HAP-1 (cell line): ENCODE measurements at regions not wholly inside any gene's neighbourhood (a gene's known extent, or its start where the extent isn't known, plus 50 kb on each side); places are given as distances from the start of the nearest gene placed in this dataset.

Experiments used
- DNase-seq, 2 experiments: peaks; one replicate each; pipeline ENCODE4 v3.0.0-alpha.2; 2016 to 2020; ENCODE audit warnings: low spot score in 2 of 2
- H3K27me3 ChIP-seq: fragments of 250-450 bp; sonication (Bioruptor Pico); 2 replicates; pipeline ENCODE4 v1.5.1; 2020; ENCODE audit warnings: low read depth, mild to moderate bottlenecking, moderate library complexity
- H3K36me3 ChIP-seq: fragments of 250-450 bp; sonication (Bioruptor Pico); replicated peaks from 2 replicates; pipeline ENCODE4 v1.5.1; 2020; ENCODE audit warnings: mild to moderate bottlenecking
- H3K4me1 ChIP-seq: fragments of 250-450 bp; sonication (Bioruptor Pico); 2 replicates; pipeline ENCODE4 v1.5.1; 2020; ENCODE audit warnings: mild to moderate bottlenecking
- H3K4me3 ChIP-seq: fragments of 250-450 bp; sonication (Bioruptor Pico); 2 replicates; pipeline ENCODE4 v1.5.1; 2020; ENCODE audit warnings: mild to moderate bottlenecking, moderate library complexity
- H3K9me3 ChIP-seq: fragments of 250-450 bp; sonication (Bioruptor Pico); 2 replicates; pipeline ENCODE4 v1.5.1; 2020; ENCODE audit warnings: mild to moderate bottlenecking, moderate library complexity
- in situ Hi-C: fragments of 300-500 bp; cut with MboI; formaldehyde crosslinking; loops from 3 replicates; pipeline ENCODE4 v1.14.3; 2020; ENCODE audit warnings: low sequenced_read_pairs, inconsistent platforms, mixed read lengths

DNA sequence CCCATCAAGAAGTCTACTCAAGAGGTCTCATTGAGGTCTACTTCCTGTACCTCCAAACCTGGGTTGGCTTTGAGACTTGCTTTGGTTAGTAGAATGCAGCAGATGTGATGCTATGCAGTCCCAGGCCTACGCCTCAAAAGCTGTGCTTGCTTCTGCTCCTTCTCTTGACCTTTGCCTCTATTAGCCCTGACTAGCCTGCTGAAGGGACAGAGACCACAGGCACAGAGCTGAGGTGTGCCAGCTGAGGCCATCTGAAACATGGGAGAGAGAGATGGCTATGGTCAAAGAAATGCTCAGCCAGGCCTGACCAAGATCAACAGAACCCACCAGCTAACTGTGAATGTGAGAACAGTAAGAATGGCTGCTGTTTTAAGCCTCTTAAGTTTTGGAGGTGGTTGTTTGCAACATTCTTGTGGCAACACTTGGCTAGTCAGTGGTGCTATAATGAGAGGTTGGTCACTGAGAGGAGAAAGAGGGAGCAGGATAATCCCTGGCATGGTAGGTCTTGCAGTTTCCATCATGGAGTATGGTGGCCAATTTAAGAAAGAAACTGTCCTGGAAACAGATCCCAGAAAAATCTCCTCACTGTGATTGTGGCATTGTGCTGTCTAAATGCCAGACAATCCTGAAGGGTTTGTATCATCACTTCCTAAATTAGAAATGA, 176.1 kb upstream of the PHYHIPL start:
- DNase-seq, result no peak
- H3K4me3 ChIP-seq, result no peak overlapping the region
- H3K36me3 ChIP-seq, result no peaks in the 10 kb centered on the region
- H3K4me1 ChIP-seq, result peaks cover 6% of the 10 kb centered on the region
- no peaks in the 10 kb centered on the region for H3K9me3 ChIP-seq
- no peaks in the 10 kb centered on the region for H3K27me3 ChIP-seq
- in situ Hi-C loops, result no loop called here

DNA sequence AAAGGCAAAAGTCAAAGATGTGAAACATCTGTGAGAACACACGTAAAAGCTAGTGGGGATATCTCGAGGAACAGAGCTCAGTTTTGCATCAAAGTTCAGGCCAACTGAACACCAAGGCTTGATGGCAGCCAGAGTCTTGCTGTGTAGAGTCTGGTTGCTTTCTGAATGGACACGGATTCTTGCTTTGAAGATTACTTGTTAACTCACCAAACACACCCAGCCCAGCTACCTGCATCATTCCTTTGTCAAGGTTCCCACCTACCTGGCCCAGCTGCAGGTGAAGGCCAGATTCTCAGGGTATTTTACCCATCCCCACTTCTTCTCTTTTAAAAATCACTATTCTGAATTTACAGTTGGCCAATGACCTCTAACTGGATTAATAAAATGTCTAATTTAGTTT, 174.4 kb upstream of the PHYHIPL start:
- in situ Hi-C loops, result no loop called here
- Histone ChIP-seq H3K4me3 (no peak overlapping the region), H3K27me3 (no peaks in the 10 kb centered on the region), H3K9me3 (no peaks in the 10 kb centered on the region), H3K36me3 (no peaks in the 10 kb centered on the region), H3K4me1 (peaks cover 6% of the 10 kb centered on the region)
- DNase-seq, result no peak

DNA sequence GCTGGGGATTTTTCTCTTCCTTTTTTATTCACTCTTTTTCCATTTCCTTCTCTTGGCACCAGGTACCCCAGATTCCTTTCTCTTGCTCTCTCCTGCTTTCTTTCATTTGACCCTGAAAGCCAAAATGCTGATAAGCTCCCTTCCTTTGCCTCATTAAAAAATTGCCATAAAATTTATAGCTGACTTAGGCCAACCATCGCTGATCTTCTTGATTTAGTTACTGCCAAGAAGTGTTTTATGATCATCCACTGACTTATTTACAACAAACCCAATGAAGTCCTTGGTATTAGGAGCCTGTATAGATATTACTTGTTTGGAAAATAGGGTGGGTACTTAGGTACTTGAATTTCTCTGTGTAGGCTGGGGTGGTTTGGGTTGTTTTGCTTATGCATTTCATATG, 173.2 kb upstream of the PHYHIPL start:
- H3K4me1 ChIP-seq, result peaks cover 6% of the 10 kb centered on the region
- no peak overlapping the region for H3K4me3 ChIP-seq
- DNase-seq, result no peak
- no peaks in the 10 kb centered on the region for H3K36me3 ChIP-seq
- H3K9me3 ChIP-seq, result no peaks in the 10 kb centered on the region
- no peaks in the 10 kb centered on the region for H3K27me3 ChIP-seq
- in situ Hi-C loops, result no loop called here

DNA sequence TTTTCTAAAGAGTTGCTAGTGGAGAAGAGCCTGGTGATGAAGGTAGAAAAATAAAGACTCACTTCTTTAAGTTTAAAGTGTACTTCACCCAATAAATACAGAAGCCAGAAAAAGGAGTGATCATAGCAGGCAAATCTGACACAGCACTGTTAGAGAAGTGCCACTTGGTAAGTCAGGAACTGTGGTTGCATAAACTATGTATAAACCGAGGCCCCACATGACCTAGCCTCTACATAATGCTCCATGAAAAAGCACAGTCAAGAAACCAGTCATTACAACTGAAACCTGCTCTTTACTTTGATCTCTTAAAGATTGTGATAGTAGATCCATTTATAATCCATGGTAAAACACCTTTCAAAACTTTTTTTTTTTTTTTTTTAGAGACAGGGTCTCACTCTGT, 172.1 kb upstream of the PHYHIPL start:
- Histone ChIP-seq H3K36me3 (no peaks in the 10 kb centered on the region), H3K9me3 (no peaks in the 10 kb centered on the region), H3K27me3 (no peaks in the 10 kb centered on the region), H3K4me3 (no peak overlapping the region), H3K4me1 (peaks cover 6% of the 10 kb centered on the region)
- DNase-seq, result no peak
- in situ Hi-C loops, result no loop called here

DNA sequence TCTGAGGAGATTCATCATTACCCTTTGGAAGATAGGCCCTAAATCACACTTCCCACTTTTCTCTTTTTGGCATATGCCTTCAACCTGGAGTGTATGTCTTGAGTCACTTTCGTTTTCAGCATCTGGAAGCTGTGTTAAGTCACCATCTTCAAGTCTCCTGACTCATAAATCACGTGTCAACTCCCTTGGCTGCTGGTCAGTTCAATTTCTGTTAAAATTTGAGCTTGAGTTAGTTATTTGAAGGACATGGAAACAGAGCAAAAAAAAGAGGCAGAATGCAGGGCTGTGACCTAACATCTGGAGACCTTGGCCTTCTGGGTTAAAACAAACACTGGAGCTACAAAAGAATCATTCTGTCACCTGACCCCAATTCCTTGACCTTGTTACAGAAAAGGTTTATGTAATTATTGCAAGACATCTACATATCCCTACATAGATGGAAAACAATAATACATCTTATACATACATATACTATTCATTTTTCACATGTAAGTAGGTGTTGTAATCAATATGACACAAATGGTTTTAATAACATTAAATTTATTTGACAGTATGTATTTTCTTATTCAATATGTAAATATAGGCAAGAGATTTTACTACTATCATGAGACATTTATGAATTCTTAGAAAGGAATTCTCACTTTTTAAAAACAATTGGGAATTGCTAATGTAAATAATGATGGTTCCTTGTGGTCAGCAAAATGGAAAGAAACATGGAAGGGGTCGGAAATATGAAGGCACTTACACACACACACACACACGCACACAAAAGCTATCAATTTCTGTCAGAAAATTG, 169.7 kb upstream of the PHYHIPL start:
- no peaks in the 10 kb centered on the region for H3K27me3 ChIP-seq
- no peaks in the 10 kb centered on the region for H3K9me3 ChIP-seq
- no peaks in the 10 kb centered on the region for H3K36me3 ChIP-seq
- DNase-seq, result no peak
- in situ Hi-C loops, result no loop called here
- H3K4me1 ChIP-seq, result peaks cover 6% of the 10 kb centered on the region
- no peak overlapping the region for H3K4me3 ChIP-seq

DNA sequence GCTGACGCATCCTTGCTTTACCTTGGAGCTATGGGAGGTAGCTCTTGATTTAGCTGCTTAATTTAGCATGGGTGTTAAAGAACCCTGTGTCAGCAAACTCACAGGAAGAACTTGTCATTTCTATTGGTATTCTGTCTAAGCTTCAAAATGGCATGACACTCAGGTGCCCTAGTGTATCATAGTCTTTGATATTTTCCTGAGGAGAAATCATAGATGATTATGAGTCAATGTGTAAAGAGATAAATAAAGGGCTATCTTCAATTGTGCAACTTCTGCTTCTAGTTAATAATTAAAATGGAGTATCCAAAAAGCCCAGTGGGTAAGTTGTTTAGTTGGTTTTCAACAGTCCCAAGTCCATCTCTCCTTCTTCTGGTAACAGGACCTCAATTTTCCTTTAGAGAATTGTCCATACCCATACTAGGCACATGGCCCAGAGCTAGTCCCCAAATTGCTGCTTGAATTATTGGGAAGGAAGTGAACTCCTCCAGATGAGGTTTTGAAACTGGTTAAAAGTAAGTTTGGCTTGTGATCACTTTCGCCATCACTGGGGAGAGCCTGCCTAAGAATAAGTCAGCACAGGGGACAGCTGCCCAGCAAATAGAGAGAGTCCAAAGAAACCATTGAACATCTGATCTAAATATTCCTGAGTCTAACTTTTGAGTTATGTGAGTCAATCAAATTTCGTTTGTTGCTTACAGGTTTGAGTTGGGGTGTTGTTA, 169.0 kb upstream of the PHYHIPL start:
- peaks cover 6% of the 10 kb centered on the region for H3K4me1 ChIP-seq
- no peaks in the 10 kb centered on the region for H3K27me3 ChIP-seq
- H3K9me3 ChIP-seq, result no peaks in the 10 kb centered on the region
- in situ Hi-C loops, result no loop called here
- H3K4me3 ChIP-seq, result no peak overlapping the region
- no peaks in the 10 kb centered on the region for H3K36me3 ChIP-seq
- DNase-seq, result no peak

DNA sequence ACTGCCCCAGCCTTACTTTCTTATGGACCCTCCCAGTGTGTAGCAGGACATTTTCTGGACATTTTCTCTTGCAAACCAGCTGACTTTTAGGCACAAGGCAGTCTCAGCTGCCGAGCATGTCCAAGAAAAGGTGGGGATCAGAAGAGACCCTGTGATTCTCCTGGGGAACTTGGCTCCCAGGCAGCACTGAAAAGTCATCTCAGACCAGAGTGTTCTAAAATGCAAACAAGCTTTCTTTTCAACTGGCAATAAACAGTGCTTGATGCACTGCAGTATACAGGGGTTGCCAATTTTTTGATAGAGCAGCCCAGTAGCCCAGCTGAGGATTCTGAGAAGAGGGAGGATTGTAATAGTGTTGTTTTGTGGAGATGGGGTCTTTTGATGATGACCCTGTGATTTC, 168.0 kb upstream of the PHYHIPL start:
- H3K9me3 ChIP-seq, result no peaks in the 10 kb centered on the region

DNA sequence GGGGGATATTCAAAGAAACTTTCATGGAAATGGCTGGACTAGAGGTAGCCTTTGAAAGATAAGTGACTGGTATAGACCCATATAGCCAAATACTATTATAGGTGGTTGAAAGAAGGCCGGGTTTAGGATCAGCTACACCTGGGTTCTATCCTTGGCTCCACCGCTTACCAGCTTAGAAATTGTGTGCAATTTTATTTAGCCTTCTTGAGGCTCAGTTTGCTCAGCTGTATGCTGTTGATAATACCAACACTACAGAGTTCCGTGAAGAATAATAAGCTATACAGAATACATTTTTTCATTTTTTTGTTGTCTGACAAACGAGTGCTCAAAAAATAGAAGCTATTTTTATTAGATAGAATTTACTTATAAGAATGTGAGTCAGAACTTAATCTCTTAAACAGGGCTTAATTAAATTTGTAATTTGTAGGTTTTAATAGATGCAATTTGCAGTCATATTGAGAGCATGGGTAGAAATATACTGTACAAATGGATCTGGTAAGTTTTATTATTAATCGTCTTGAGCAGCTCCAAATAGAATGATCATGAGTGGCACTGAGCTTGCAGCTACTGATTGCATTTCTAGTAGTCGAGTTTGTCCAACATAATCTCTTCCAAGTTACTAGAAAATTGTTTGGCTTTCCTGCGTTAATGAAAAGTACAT, 164.3 kb upstream of the PHYHIPL start:
- DNase-seq, result no peak
- Histone ChIP-seq H3K4me1 (no peaks in the 10 kb centered on the region), H3K4me3 (no peak overlapping the region), H3K9me3 (no peaks in the 10 kb centered on the region), H3K27me3 (no peaks in the 10 kb centered on the region), H3K36me3 (no peaks in the 10 kb centered on the region)
- in situ Hi-C loops, result no loop called here

More for the DNA sequence above, 168.0 kb upstream of the PHYHIPL start:
- DNase-seq, result no peak
- in situ Hi-C loops, result no loop called here
- Histone ChIP-seq H3K36me3 (no peaks in the 10 kb centered on the region), H3K27me3 (no peaks in the 10 kb centered on the region), H3K4me3 (no peak overlapping the region), H3K4me1 (peaks cover 3% of the 10 kb centered on the region; the same call in 1 of the 2 replicates)

DNA sequence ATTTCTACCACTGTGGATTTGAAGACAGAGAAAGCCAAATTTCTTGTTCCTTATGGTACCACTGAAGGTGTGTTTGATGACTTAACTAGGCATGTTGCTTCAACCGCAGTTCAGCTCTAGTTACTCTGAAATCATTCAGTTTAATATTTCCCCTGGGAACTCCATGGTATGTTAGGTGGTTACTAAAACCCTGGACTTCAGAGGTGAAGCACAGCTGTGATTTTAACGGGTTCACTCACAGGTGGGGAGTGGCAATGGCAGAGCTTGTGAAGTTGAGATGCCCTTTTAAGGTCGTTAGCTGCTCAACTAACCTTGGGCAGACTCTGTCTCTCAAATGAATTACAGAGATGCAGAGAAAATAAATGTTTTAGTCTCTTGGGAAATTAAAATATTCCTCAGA, 163.6 kb upstream of the PHYHIPL start:
- Histone ChIP-seq H3K9me3 (no peaks in the 10 kb centered on the region), H3K4me3 (no peak overlapping the region), H3K27me3 (no peaks in the 10 kb centered on the region), H3K4me1 (no peaks in the 10 kb centered on the region), H3K36me3 (no peaks in the 10 kb centered on the region)
- DNase-seq, result no peak
- in situ Hi-C loops, result no loop called here

DNA sequence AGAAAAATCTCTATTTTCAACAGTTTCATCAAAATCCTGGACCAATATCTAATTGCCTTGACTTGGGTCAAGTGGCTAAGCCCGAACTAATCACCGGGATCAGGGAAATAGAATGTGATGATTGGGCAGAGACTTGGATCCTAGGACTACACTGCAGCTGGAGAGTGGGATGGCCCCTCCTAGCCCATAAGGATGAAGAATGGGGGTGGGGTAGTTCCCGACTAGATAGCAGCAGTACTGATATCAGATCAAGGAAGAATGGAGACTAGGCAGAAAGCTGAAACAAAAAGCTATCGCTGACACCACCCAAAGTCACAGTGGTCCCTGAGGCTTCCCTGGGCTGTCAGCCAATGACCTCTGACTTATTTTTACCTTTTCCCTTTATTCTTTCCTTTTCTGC, 160.4 kb upstream of the PHYHIPL start:
- H3K27me3 ChIP-seq, result no peaks in the 10 kb centered on the region
- no peaks in the 10 kb centered on the region for H3K36me3 ChIP-seq
- in situ Hi-C loops, result no loop called here
- H3K9me3 ChIP-seq, result no peaks in the 10 kb centered on the region
- DNase-seq, result no peak
- H3K4me1 ChIP-seq, result no peaks in the 10 kb centered on the region
- H3K4me3 ChIP-seq, result no peak overlapping the region

DNA sequence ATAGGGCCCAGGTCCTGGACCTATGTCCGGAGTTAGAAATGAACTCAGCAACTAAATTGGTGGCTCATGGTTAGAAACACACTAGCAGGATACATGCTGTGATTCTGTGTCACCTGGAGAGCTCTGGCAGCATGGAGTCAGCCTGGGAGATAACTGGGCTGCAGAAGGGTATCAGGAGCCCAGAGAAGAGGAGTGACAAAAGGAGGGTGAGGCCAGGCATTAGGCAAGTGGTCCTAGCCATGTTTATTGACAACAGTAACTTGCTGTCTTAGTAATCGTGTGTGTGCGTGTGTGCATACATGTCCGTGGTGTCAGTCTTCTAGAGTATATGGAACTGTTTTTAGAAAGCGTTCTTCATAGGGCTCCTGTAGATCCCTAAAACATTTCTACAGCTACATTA, 157.5 kb upstream of the PHYHIPL start:
- Histone ChIP-seq H3K4me3 (no peak overlapping the region), H3K36me3 (no peaks in the 10 kb centered on the region), H3K4me1 (no peaks in the 10 kb centered on the region), H3K27me3 (no peaks in the 10 kb centered on the region), H3K9me3 (no peaks in the 10 kb centered on the region)
- in situ Hi-C loops, result no loop called here
- no peak for DNase-seq

DNA sequence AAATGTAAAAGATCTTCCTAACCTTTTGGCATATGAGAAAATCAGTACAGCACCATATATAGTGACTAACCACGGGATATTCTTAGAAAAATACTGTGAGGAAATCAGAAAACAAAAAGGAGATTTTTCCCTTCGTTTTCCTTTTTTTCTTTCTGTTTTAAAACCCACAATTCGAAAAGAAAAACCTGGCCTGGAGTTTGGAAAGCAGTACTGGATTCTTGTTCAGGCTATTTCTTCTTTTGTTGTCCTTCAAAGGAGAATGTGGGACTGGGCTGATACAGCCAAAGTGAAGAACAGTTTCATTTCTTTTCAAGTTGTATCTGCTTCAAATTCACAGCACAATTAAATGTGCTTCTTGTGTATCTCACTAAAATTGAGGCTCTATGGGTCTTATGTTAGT, 156.8 kb upstream of the PHYHIPL start:
- Histone ChIP-seq H3K4me1 (no peaks in the 10 kb centered on the region), H3K27me3 (no peaks in the 10 kb centered on the region), H3K4me3 (no peak overlapping the region), H3K9me3 (no peaks in the 10 kb centered on the region), H3K36me3 (no peaks in the 10 kb centered on the region)
- in situ Hi-C loops, result no loop called here
- no peak for DNase-seq

DNA sequence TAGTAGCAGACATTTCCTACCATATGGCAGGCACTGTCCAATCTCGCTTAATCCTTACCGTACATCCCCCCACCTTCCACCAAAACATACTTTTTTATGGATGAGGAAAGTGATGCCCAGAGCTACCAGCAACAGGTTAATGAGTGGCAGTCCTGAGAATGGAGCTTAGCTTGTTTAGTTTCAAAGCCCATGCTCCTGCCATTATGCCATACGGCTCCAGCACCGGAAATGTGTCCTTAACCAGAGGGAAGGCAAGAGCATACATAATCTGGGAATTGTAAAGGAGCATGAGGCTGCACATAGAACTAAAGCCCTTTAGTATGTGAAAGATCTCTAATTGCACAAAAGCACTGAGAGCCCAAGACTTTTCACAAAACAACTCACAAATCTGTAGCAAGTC, 155.9 kb upstream of the PHYHIPL start:
- Histone ChIP-seq H3K9me3 (no peaks in the 10 kb centered on the region), H3K27me3 (no peaks in the 10 kb centered on the region), H3K4me1 (no peaks in the 10 kb centered on the region), H3K4me3 (no peak overlapping the region), H3K36me3 (no peaks in the 10 kb centered on the region)
- DNase-seq, result no peak
- in situ Hi-C loops, result no loop called here
